KG1 (cell line): ENCODE measurements at regions not wholly inside any gene's neighbourhood (a gene's known extent, or its start where the extent isn't known, plus 50 kb on each side); places are given as distances from the start of the nearest gene placed in this dataset.

Experiments used
- DNase-seq: peaks from one replicate; lab custom pipeline; 2025; lab: John Stamatoyannopoulos, UW

GRCh38 chr2:78589871-78590270 is 435.6 kb upstream of the REG3G start:
- DNase-seq: no peak

- no peak for DNase-seq
Measured at GRCh38 chr2:78592491-78592890, 433.0 kb upstream of the REG3G start.

GRCh38 chr2:78601113-78601512 is 424.4 kb upstream of the REG3G start:
- DNase-seq: no peak

- DNase-seq: no peak
Measured at GRCh38 chr2:78602862-78603261, 422.6 kb upstream of the REG3G start.

GRCh38 chr2:78606895-78607294 is 418.6 kb upstream of the REG3G start:
- no peak for DNase-seq

- no peak for DNase-seq
Measured at GRCh38 chr2:78614726-78615125, 410.8 kb upstream of the REG3G start.

GRCh38 chr2:78615956-78616355 is 409.5 kb upstream of the REG3G start:
- no peak for DNase-seq

GRCh38 chr2:78634425-78634824 is 391.1 kb upstream of the REG3G start:
- no peak for DNase-seq

GRCh38 chr2:78644854-78645253 is 380.6 kb upstream of the REG3G start:
- DNase-seq: no peak

GRCh38 chr2:78646533-78647364 is 378.8 kb upstream of the REG3G start:
- DNase-seq: no peak

GRCh38 chr2:78648558-78648957 is 376.9 kb upstream of the REG3G start:
- DNase-seq: no peak

- DNase-seq: no peak
Measured at GRCh38 chr2:78654941-78655340, 370.6 kb upstream of the REG3G start.

- no peak for DNase-seq
Measured at GRCh38 chr2:78676921-78677696, 348.4 kb upstream of the REG3G start.

- no peak for DNase-seq
Measured at GRCh38 chr2:78677774-78678173, 347.7 kb upstream of the REG3G start.

GRCh38 chr2:78681386-78681785 is 344.1 kb upstream of the REG3G start:
- no peak for DNase-seq

GRCh38 chr2:78682781-78683180 is 342.7 kb upstream of the REG3G start:
- no peak for DNase-seq

GRCh38 chr2:78686625-78687153 is 338.8 kb upstream of the REG3G start:
- DNase-seq: no peak

GRCh38 chr2:78699696-78700095 is 325.8 kb upstream of the REG3G start:
- DNase-seq: no peak

GRCh38 chr2:78701546-78701945 is 324.0 kb upstream of the REG3G start:
- DNase-seq: no peak

GRCh38 chr2:78707776-78708386 is 317.6 kb upstream of the REG3G start:
- no peak for DNase-seq

- no peak for DNase-seq
Measured at GRCh38 chr2:78710632-78711375, 314.7 kb upstream of the REG3G start.

- DNase-seq: no peak
Measured at GRCh38 chr2:78715293-78715692, 310.2 kb upstream of the REG3G start.
